Endodermal cell (in vitro differentiated cells): ENCODE measurements at regions not wholly inside any gene's neighbourhood (a gene's known extent, or its start where the extent isn't known, plus 50 kb on each side); places are given as distances from the start of the nearest gene placed in this dataset.

ENCODE experiments used
- DNase-seq: peaks from one replicate; pipeline ENCODE4 v3.0.0-alpha.2; 2017
- H3K27ac ChIP-seq: 2 replicates; pipeline ENCODE4 v1.5.1; 2013; ENCODE audit warnings: mild to moderate bottlenecking, low read depth, low read length, moderate library complexity
- H3K27me3 ChIP-seq: 2 replicates; pipeline ENCODE4 v1.6.1; 2013; ENCODE audit warnings: mild to moderate bottlenecking, low read length, moderate library complexity; ENCODE audit not compliant: insufficient read depth, control insufficient read depth, poor library complexity, severe bottlenecking
- H3K36me3 ChIP-seq: 2 replicates; pipeline ENCODE4 v1.7.0; 2013; ENCODE audit warnings: mild to moderate bottlenecking, low read length, moderate library complexity; ENCODE audit not compliant: control insufficient read depth, insufficient read depth
- H3K4me1 ChIP-seq: one replicate; pipeline ENCODE4 v1.7.0; 2013; ENCODE audit warnings: low read length; ENCODE audit not compliant: control insufficient read depth, insufficient read depth
- H3K4me3 ChIP-seq: 2 replicates; pipeline ENCODE4 v1.5.1; 2013; ENCODE audit warnings: mild to moderate bottlenecking, low read length, moderate library complexity
- H3K9ac ChIP-seq: 2 replicates; pipeline ENCODE4 v1.6.1; 2013; ENCODE audit warnings: mild to moderate bottlenecking, low read length, moderate library complexity; ENCODE audit not compliant: poor library complexity, severe bottlenecking; ENCODE audit errors: extremely low read depth
- H3K9me3 ChIP-seq: 2 replicates; pipeline ENCODE4 v1.6.1; 2013; ENCODE audit warnings: mild to moderate bottlenecking, low read length, moderate library complexity; ENCODE audit not compliant: control insufficient read depth
- H3K27ac Mint-ChIP-seq: 2 replicates; pipeline ENCODE4 v1.8.0; 2020; ENCODE audit warnings: mixed read lengths
- H3K27me3 Mint-ChIP-seq: 2 replicates; pipeline ENCODE4 v1.8.0; 2021; ENCODE audit warnings: mild to moderate bottlenecking, mixed read lengths; ENCODE audit not compliant: insufficient read depth
- H3K36me3 Mint-ChIP-seq: 2 replicates; pipeline ENCODE4 v1.8.0; 2020; ENCODE audit warnings: low read depth, mixed read lengths
- H3K4me1 Mint-ChIP-seq: 2 replicates; pipeline ENCODE4 v1.8.0; 2020; ENCODE audit warnings: mixed read lengths
- H3K4me3 Mint-ChIP-seq: 2 replicates; pipeline ENCODE4 v1.8.0; 2020; ENCODE audit warnings: mild to moderate bottlenecking, moderate library complexity, mixed read lengths
- H3K9me3 Mint-ChIP-seq: 2 replicates; pipeline ENCODE4 v1.8.0; 2020; ENCODE audit warnings: mild to moderate bottlenecking, mixed read lengths
- CTCF ChIP-seq: fragments of 200-600 bp; sonication (generic); conservative IDR thresholded peaks from 2 replicates; pipeline ENCODE4 v1.5.0; 2021; ENCODE audit warnings: antibody characterized with exemption, mild to moderate bottlenecking
- WGBS, 2 experiments: methylation state at CpG; one replicate each; pipeline versions ENCODE4 v1.1.5 to v1.1.7; 2013; ENCODE audit warnings: missing lambda C conversion rate in 2 of 2, mixed read lengths in 1 of 2; ENCODE audit not compliant: insufficient coverage in 1 of 2, insufficient read length in 1 of 2; 5-methylcytosine and 5-hydroxymethylcytosine counted together

DNA sequence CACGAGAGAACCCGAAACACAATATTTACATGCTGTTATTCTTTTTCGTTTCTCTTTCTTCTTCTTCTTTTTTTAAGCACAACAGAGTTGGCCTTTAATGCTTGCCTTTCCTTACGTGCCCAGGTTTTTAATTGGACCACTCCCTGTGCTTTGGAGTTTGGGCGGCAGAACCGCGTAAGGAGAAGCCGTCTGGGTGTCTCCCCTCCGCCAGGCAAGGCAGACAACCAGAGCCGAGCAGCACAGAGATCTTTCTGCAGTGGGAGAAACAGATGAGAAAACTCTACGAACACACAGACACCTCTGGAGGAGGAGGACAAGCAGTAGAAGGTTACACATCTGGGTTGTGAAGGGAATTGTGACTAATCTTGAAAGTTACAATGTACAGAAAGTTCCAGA, 150.0 kb upstream of the UBL3 start:
- no peak overlapping the region for H3K27ac ChIP-seq
- H3K4me1 ChIP-seq = no peaks in the 10 kb centered on the region
- 91 to 92% methylated on average over 9 to 11 of the region's 11 CpGs for WGBS, 2 experiments
- no peaks in the 10 kb centered on the region for H3K9me3 ChIP-seq
- Mint-ChIP-seq H3K27ac (no peak overlapping the region), H3K9me3 (no peaks in the 10 kb centered on the region), H3K27me3 (no peaks in the 10 kb centered on the region), H3K36me3 (no peaks in the 10 kb centered on the region), H3K4me1 (peaks cover 4% of the 10 kb centered on the region), H3K4me3 (no peak overlapping the region)
- TF ChIP-seq CTCF = no peak
- no peak for DNase-seq
- H3K4me3 ChIP-seq = no peak overlapping the region
- no peak overlapping the region for H3K9ac ChIP-seq
- no peaks in the 10 kb centered on the region for H3K27me3 ChIP-seq
- no peaks in the 10 kb centered on the region for H3K36me3 ChIP-seq

DNA sequence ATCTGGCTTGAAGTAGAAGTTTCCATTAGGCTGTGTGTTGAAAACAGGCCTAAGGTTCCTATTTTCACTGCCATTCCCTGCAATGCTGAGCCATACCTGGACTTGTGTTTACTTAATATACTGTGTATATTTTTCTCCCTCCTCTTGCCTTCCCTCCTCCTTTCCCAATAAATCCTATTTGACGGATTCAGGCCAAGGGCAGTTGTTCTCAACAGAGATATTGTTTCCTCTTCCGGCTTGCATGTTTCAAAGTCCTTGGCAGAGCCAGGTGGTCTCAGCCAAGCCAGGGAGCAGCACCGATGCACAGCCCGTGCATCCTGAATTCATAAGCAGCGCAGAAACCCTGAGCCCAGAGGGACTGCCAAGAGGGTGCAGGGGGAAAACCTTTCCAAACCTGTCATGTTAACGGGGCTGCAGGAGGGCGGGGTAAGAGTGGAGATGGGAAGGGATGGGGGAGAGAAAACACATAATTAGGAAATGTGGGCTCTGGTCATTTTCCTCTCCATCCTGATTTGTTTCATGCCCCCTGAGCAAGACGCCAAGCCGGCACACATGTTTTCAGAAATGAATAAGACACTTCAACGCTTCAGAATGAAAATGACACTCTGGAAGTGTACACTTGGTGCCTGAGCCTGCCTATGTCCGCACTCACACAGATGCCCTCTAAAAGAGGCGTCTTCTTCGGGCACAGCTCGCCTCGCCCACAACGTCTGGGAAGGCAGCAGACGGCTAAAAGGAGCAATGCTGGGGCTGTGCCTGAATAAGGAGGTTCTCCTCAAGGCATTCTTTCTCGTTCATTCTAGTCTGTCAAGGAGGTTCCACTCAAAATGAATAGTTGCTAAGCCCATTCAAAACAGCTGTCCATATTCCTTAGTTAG, 149.3 kb upstream of the UBL3 start:
- H3K9me3 Mint-ChIP-seq = no peaks in the 10 kb centered on the region

DNA sequence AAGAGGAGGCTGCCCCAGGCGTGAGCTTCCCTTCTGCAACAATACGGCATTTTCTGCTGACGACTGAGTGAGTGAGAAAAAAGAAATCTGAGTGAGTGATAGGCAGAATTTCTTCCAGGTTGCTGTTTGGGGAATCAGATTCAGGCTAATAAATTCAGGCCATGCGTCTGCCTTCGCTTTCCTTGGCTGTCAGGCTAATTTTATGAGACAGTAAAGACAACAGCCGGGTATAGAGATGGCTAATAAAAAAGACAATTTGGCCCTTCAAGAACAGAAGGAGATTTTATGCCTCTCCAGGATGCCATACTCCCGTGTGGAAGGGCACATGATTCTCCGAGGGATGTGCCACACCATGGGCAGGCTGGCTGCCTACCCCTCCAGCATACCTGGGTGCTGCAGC, 145.9 kb upstream of the UBL3 start:
- no peak overlapping the region for H3K27ac ChIP-seq
- H3K4me1 ChIP-seq = no peaks in the 10 kb centered on the region
- H3K27me3 ChIP-seq = no peaks in the 10 kb centered on the region
- H3K36me3 Mint-ChIP-seq = no peaks in the 10 kb centered on the region
- H3K4me3 ChIP-seq = no peak overlapping the region
- WGBS, 2 experiments = 84 to 93% methylated on average over 7 to 8 of the region's 8 CpGs
- TF ChIP-seq CTCF = no peak
- DNase-seq = no peak
- H3K4me3 Mint-ChIP-seq = no peak overlapping the region
- H3K27me3 Mint-ChIP-seq = no peaks in the 10 kb centered on the region
- no peaks in the 10 kb centered on the region for H3K36me3 ChIP-seq
- H3K9me3 ChIP-seq = no peaks in the 10 kb centered on the region
- peaks cover 3% of the 10 kb centered on the region for H3K4me1 Mint-ChIP-seq
- H3K9me3 Mint-ChIP-seq = no peaks in the 10 kb centered on the region
- H3K27ac Mint-ChIP-seq = no peak overlapping the region
- H3K9ac ChIP-seq = no peak overlapping the region

More for the DNA sequence above, 149.3 kb upstream of the UBL3 start:
- Histone ChIP-seq H3K36me3 (no peaks in the 10 kb centered on the region), H3K9ac (no peak overlapping the region), H3K4me1 (no peaks in the 10 kb centered on the region), H3K4me3 (no peak overlapping the region), H3K27me3 (no peaks in the 10 kb centered on the region), H3K27ac (no peak overlapping the region), H3K9me3 (no peaks in the 10 kb centered on the region)
- WGBS, 2 experiments = 93 to 97% methylated on average over 16 to 18 of the region's 18 CpGs
- no peak for DNase-seq
- Mint-ChIP-seq H3K36me3 (no peaks in the 10 kb centered on the region), H3K27me3 (no peaks in the 10 kb centered on the region), H3K4me3 (no peak overlapping the region), H3K27ac (no peak overlapping the region), H3K4me1 (peaks cover 3% of the 10 kb centered on the region)
- no peak for TF ChIP-seq CTCF
